HG03469 (cell line): ENCODE measurements at regions not wholly inside any gene's neighbourhood (a gene's known extent, or its start where the extent isn't known, plus 50 kb on each side); places are given as distances from the start of the nearest gene placed in this dataset.
"Not testable (repeated sequence)": the region's sequence is repeated elsewhere in the genome, so short reads cannot be mapped to it uniquely, and the experiment has no call there.

Source experiments
- ATAC-seq: cut with Tn5 transposase; IDR thresholded peaks from one replicate; pipeline ENCODE4 v1.9.1; 2021; ENCODE audit warnings: mild to moderate bottlenecking, moderate library complexity, moderate number of reproducible peaks; ENCODE audit not compliant: unreplicated experiment

GRCh38 chr2:357811-358210 lies 69.9 kb upstream of the ALKAL2 start:
- ATAC-seq: no peak

DNA sequence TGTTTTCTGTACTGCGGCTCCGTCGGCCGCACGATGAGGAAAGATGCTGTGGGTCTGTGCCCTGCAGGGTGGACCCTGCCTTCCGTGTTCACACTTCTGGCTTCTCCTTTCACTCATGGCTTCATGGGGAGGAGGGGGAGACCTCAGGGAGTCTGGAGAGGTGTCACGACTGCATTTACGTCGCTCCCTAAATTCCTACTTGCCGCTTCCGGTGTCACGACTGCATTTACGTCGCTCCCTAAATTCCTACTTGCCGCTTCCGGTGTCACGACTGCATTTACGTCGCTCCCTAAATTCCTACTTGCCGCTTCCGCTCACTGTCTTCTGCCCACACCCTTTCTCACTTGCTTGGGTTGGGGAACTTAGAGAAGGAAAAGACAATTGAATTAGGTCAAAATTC lies 68.4 kb upstream of the ALKAL2 start:
- ATAC-seq: not testable (repeated sequence)

DNA sequence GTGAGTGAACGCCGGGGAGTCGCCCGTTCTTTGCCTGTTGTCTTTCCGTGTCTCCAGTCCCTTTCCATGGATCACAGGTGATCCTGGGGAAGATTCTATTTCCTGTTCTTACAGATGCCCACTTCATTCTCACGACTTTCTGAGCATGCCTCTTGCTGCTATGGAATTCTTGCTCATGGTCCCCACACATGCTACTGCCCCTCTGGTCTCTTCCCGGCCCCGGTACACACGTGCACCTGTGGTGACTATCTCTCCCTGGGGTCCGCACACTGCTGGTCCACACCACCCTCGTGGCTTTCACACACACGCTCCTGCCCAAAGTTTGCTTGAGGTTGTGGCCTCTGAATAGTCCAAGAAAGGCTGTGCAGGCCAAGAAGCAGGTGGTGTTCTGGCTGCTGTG lies 67.9 kb upstream of the ALKAL2 start:
- no peak for ATAC-seq

GRCh38 chr2:352696-353095 lies 64.8 kb upstream of the ALKAL2 start:
- ATAC-seq: no peak

DNA sequence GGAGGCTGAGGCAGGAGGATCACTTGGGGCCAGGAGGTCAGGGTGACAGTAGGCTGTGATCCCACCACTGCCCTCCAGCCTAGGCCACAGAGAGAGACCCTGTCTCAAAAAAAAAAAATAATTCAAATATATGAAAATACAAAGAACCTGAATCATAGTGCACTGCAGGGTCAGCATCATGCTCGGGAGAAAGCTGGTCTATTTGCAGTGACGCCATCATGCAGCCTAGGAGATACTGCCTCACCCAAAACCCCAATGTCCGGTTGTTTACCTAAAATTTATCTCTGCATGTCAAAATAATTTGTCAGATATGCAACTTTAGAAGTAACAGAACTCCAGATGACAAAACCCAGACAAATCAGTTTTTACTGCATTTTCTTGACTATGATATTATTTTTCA lies 61.5 kb upstream of the ALKAL2 start:
- no peak for ATAC-seq

- no peak for ATAC-seq
These were observed 60.5 kb upstream of the ALKAL2 start for GRCh38 chr2:348361-348916.

DNA sequence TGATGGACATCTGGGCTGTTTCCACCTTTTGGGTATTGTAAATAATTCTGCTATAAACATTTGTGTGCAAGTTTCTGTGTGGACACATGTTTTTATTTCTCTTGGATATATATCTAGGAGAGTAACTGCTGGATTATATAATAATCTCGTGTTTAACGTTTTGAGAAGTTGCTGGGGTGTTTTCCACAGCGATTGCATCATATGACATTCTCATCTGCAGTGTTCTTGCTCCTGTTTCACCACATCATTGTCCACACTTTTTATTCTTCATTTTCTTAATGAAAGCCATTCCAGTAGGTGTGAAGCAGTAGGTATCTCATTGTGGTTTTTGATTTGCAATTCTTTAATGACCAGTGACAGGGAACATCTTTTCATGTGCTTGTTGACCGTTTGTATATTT lies 56.9 kb upstream of the ALKAL2 start:
- ATAC-seq: no peak

GRCh38 chr2:343355-343754 lies 55.5 kb upstream of the ALKAL2 start:
- no peak for ATAC-seq

DNA sequence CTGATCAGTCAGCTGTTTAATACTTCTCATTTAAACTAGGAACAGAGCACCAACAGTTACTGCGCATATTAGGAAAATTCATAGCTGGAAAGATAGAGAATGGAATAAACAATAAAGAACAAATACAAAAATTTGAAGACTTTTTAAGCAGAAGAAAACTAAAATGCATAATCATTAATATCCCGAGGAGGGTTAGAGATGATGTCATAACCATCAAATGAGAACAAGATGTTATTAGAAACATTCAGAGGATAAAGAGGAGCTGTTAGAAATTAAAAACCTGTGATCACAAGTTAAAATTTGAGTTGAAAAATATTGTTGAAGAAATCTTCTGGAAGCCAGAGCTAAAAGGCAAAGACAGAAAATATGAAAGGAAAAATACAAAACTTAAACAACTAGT lies 54.0 kb upstream of the ALKAL2 start:
- ATAC-seq: no peak

DNA sequence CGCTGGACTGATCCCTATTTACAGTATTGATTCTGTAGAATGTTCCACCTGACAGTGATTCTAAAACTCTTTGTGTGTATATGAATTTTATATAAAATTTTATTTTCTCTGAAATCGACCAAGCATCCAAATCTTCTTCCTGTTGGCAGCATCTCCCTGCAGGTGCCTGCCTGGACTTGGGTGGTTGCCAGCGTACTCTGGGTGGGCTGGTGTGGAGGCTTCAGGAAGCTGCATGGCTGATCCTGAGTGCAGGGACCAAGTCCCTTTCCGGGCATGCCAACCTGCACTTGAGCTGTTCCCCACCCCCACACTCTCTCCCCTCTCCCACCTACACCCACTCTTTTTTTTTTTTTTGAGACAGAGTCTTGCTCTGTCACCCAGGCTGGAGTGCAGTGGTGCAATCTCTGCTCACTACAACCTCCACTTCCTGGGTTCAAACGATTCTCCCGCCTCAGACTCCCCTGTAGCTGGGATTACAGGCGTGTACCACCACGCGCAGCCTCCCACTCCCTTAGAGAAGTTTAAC lies 53.2 kb upstream of the ALKAL2 start:
- ATAC-seq: no peak
